HL-60 (cell line): ENCODE measurements at regions not wholly inside any gene's neighbourhood (a gene's known extent, or its start where the extent isn't known, plus 50 kb on each side); places are given as distances from the start of the nearest gene placed in this dataset.

ENCODE experiments used
- DNase-seq, 2 experiments: peaks; one replicate each; pipeline ENCODE4 v3.0.0-alpha.2; 2010 to 2020; ENCODE audit warnings: low read depth in 1 of 2, low spot score in 1 of 2
- H3K27ac ChIP-seq: fragments of 250-450 bp; sonication (Bioruptor Pico); replicated peaks from 2 replicates; pipeline ENCODE4 v1.5.1; 2020; ENCODE audit warnings: mild to moderate bottlenecking, moderate library complexity
- H3K27me3 ChIP-seq: fragments of 250-450 bp; sonication (Bioruptor Pico); 2 replicates; pipeline ENCODE4 v1.5.1; 2021; ENCODE audit warnings: mild to moderate bottlenecking, moderate library complexity; ENCODE audit not compliant: insufficient read depth, poor library complexity, severe bottlenecking
- H3K4me3 ChIP-seq: replicated peaks from 2 replicates; pipeline ENCODE4 v1.5.1; 2011; ENCODE audit warnings: mild to moderate bottlenecking, control low read depth, low read length; ENCODE audit not compliant: insufficient read depth
- CTCF ChIP-seq: IDR thresholded peaks from one replicate; pipeline ENCODE4 v1.5.1; 2011; ENCODE audit warnings: low read length, control low read depth, inconsistent platforms; ENCODE audit not compliant: insufficient read depth
- GABPA ChIP-seq: IDR thresholded peaks from 2 replicates; pipeline ENCODE4 v1.6.1; 2012; ENCODE audit warnings: low read depth
- POLR2AphosphoS5 ChIP-seq: IDR thresholded peaks from 2 replicates; pipeline ENCODE4 v1.6.1; 2012; ENCODE audit warnings: low read depth
- REST ChIP-seq: IDR thresholded peaks from 2 replicates; pipeline ENCODE4 v1.6.1; 2012; ENCODE audit warnings: low read depth; ENCODE audit not compliant: insufficient replicate concordance
- SPI1 ChIP-seq: IDR thresholded peaks from 2 replicates; pipeline ENCODE4 v1.6.1; 2012; ENCODE audit warnings: low read depth, mild to moderate bottlenecking, borderline replicate concordance

- Histone ChIP-seq H3K27ac (peak overlapping the region; percentile 20), H3K27me3 (no peaks in the 10 kb centered on the region), H3K4me3 (no peak overlapping the region)
- peak in 1 of 2 experiments; percentile 77 for DNase-seq
- TF ChIP-seq CTCF (no peak), SPI1 (peak; percentile 70), POLR2AphosphoS5 (peak; percentile 70; the same call in 1 of the 2 replicates)
Observed at GRCh38 chr9:96084331-96084734, 208.8 kb downstream of the ERCC6L2 start.

- H3K27me3 ChIP-seq: no peaks in the 10 kb centered on the region
- no peak overlapping the region for H3K27ac ChIP-seq
- H3K4me3 ChIP-seq: no peak overlapping the region
- no peak for DNase-seq
- TF ChIP-seq POLR2AphosphoS5 (no peak), GABPA (no peak), CTCF (no peak), SPI1 (no peak), REST (no peak)
Observed at GRCh38 chr9:96082516-96083232, 207.2 kb downstream of the ERCC6L2 start.

- H3K4me3 ChIP-seq: no peak overlapping the region
- no peak overlapping the region for H3K27ac ChIP-seq
- no peak for TF ChIP-seq POLR2AphosphoS5
- TF ChIP-seq CTCF: no peak
- TF ChIP-seq GABPA: no peak
Observed at GRCh38 chr9:96080364-96080763, 204.9 kb downstream of the ERCC6L2 start.

GRCh38 chr9:96079779-96080178, 204.3 kb downstream of the ERCC6L2 start:
- Histone ChIP-seq H3K27ac (no peak overlapping the region), H3K4me3 (no peak overlapping the region), H3K27me3 (no peaks in the 10 kb centered on the region)
- TF ChIP-seq POLR2AphosphoS5: no peak
- TF ChIP-seq REST: no peak
- TF ChIP-seq GABPA: no peak
- TF ChIP-seq CTCF: no peak
- no peak for TF ChIP-seq SPI1
- no peak for DNase-seq

More at GRCh38 chr9:96080364-96080763, 204.9 kb downstream of the ERCC6L2 start:
- DNase-seq: no peak
- H3K27me3 ChIP-seq: no peaks in the 10 kb centered on the region
